MCF 10A (cell line): ENCODE measurements at regions not wholly inside any gene's neighbourhood (a gene's known extent, or its start where the extent isn't known, plus 50 kb on each side); places are given as distances from the start of the nearest gene placed in this dataset.
A peak's percentile ranks its signal among the peaks of the same experiment; 100 is the strongest.

ENCODE experiments used
- BruUV-seq: library from RNA; stranded (reverse); fragments of 400-500 nt; replicated peaks from 2 replicates; lab custom pipeline; 2021; lab: Mats Ljungman, UMichigan
- CTCF ChIA-PET: fragments of 300-600 bp; sonication (Branson Sonifier 250); formaldehyde crosslinking; extraction: SDS; loops from one replicate; lab custom pipeline; 2021; ENCODE audit warnings: antibody characterized with exemption, inconsistent platforms; lab: Yijun Ruan, JAX
- POLR2A ChIA-PET: fragments of 300-600, 350-650 bp; sonication (Branson Sonifier 250); formaldehyde crosslinking; extraction: SDS; loops from one replicate; lab custom pipeline; 2020; ENCODE audit warnings: antibody characterized with exemption, inconsistent platforms; lab: Yijun Ruan, JAX
- DNase-seq: peaks from one replicate; pipeline ENCODE4 v3.0.0-alpha.2; 2018; ENCODE audit not compliant: unreplicated experiment
- H3K27ac Mint-ChIP-seq: one replicate; pipeline ENCODE4 v1.8.0; 2022; ENCODE audit warnings: mild to moderate bottlenecking, low read depth, mixed read lengths; ENCODE audit not compliant: unreplicated experiment
- H3K27me3 Mint-ChIP-seq: one replicate; pipeline ENCODE4 v1.8.0; 2022; ENCODE audit warnings: mixed read lengths; ENCODE audit not compliant: insufficient read depth, unreplicated experiment
- H3K36me3 Mint-ChIP-seq: one replicate; pipeline ENCODE4 v1.8.0; 2022; ENCODE audit warnings: mild to moderate bottlenecking, moderate library complexity, mixed read lengths; ENCODE audit not compliant: insufficient read depth, unreplicated experiment
- H3K4me1 Mint-ChIP-seq: one replicate; pipeline ENCODE4 v1.8.0; 2022; ENCODE audit warnings: mixed read lengths; ENCODE audit not compliant: insufficient read depth, unreplicated experiment
- H3K4me3 Mint-ChIP-seq: one replicate; pipeline ENCODE4 v1.8.0; 2022; ENCODE audit warnings: mild to moderate bottlenecking, moderate library complexity, mixed read lengths; ENCODE audit not compliant: unreplicated experiment
- H3K9me3 Mint-ChIP-seq: one replicate; pipeline ENCODE4 v1.8.0; 2022; ENCODE audit warnings: mixed read lengths; ENCODE audit not compliant: unreplicated experiment
- intact Hi-C: fragments of 100-400 bp; cut with micrococcal nuclease; formaldehyde crosslinking; loops from 2 replicates; pipeline ENCODE4 v1.14.1; 2022
- TF ChIP-seq, protein P1 (sequence below): fragments of 200-600 bp; IDR thresholded peaks from one replicate; pipeline ENCODE4 v1.8.0; 2022; ENCODE audit warnings: antibody characterized with exemption, mild to moderate bottlenecking; ENCODE audit not compliant: unreplicated experiment

DNA sequence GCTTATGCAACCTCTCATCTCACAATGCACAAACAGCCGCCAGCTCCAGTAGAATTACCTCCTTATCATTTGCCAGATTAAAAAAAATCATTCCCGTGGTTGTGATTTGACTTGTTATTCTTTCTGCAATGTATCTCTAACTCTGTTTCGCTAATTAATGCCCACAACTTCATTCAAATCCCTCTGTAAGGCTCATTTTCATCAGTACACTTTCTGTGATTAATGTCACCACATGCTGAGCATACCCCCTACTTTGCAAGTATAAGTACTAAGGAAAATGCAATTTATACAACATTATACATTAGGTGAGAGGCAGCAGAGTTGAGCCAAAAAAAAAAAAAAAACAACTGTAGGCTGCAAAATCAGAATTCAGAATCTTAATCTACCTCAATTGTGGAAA is 166.0 kb downstream of the FSCB start:
- Mint-ChIP-seq H3K4me3 (no peak overlapping the region), H3K4me1 (no peaks in the 10 kb centered on the region), H3K36me3 (no peaks in the 10 kb centered on the region), H3K9me3 (peaks cover 7% of the 10 kb centered on the region), H3K27me3 (no peaks in the 10 kb centered on the region), H3K27ac (no peak overlapping the region)
- DNase-seq: no peak
- POLR2A ChIA-PET: no interaction called here
- CTCF ChIA-PET: no interaction called here
- intact Hi-C loops: no loop called here
- no TSS peak for BruUV-seq
- TF ChIP-seq, protein P1, sequence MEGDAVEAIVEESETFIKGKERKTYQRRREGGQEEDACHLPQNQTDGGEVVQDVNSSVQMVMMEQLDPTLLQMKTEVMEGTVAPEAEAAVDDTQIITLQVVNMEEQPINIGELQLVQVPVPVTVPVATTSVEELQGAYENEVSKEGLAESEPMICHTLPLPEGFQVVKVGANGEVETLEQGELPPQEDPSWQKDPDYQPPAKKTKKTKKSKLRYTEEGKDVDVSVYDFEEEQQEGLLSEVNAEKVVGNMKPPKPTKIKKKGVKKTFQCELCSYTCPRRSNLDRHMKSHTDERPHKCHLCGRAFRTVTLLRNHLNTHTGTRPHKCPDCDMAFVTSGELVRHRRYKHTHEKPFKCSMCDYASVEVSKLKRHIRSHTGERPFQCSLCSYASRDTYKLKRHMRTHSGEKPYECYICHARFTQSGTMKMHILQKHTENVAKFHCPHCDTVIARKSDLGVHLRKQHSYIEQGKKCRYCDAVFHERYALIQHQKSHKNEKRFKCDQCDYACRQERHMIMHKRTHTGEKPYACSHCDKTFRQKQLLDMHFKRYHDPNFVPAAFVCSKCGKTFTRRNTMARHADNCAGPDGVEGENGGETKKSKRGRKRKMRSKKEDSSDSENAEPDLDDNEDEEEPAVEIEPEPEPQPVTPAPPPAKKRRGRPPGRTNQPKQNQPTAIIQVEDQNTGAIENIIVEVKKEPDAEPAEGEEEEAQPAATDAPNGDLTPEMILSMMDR: no peak

- no TSS peak for BruUV-seq
- intact Hi-C loops: no loop called here
Measured at GRCh38 chr14:44339862-44340261, 167.2 kb downstream of the FSCB start.

DNA sequence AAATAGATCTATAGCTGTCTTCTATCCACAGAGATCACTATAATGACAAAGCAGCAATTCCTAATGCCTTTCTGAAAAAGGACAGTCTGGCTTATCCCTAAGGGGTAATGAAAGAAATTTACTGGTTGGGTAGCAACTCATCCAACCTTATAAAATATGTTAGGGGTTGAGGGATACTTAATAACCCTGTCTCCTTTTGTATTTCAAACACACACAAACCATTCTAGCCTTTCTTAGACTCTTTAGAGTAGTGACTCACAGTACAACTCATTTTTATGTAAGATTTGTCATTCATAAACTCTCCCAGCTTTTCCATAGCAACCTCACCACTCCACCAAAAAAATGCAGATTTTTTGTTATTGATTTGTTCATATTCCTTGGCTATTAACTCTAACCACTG is 167.9 kb downstream of the FSCB start:
- Mint-ChIP-seq H3K36me3 (no peaks in the 10 kb centered on the region), H3K9me3 (peaks cover 7% of the 10 kb centered on the region), H3K27me3 (no peaks in the 10 kb centered on the region), H3K4me3 (no peak overlapping the region), H3K27ac (no peak overlapping the region), H3K4me1 (no peaks in the 10 kb centered on the region)
- ChIA-PET CTCF (no interaction called here), POLR2A (interaction anchor here (0.6 kb wide), 1 partner anchor 46 kb away, joined by 3 read pairs; no protein-coding TSS in a partner anchor)
- no TSS peak for BruUV-seq
- DNase-seq: peak; percentile 1
- TF ChIP-seq, protein P1: no peak
- intact Hi-C loops: no loop called here

More at GRCh38 chr14:44339862-44340261, 167.2 kb downstream of the FSCB start:
- POLR2A ChIA-PET: no interaction called here
- Mint-ChIP-seq H3K4me3 (no peak overlapping the region), H3K27ac (no peak overlapping the region), H3K36me3 (no peaks in the 10 kb centered on the region), H3K9me3 (peaks cover 7% of the 10 kb centered on the region), H3K4me1 (no peaks in the 10 kb centered on the region), H3K27me3 (no peaks in the 10 kb centered on the region)
- CTCF ChIA-PET: no interaction called here
- DNase-seq: peak; percentile 1
- TF ChIP-seq, protein P1: no peak

DNA sequence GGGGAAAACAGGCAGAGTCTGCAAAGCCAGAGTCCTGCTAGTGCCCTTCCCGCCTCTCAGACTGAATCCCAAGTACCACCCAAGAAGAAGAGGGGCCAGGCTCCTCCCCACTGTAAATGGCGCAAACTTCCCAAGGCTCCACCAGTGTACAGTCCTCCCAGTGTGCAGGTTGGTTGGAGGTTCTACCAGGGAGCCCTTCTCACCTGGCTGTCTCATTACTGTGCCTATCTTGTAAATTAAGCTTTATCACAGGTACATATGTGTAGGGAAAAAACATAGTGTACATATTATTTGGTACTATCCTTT is 189.7 kb downstream of the FSCB start:
- H3K9me3 Mint-ChIP-seq: peaks cover 6% of the 10 kb centered on the region
- POLR2A ChIA-PET: no interaction called here
- no peak overlapping the region for H3K4me3 Mint-ChIP-seq
- CTCF ChIA-PET: no interaction called here
- TF ChIP-seq, protein P1: no peak
- BruUV-seq: no TSS peak
- peak overlapping the region; percentile 84 for H3K27ac Mint-ChIP-seq
- intact Hi-C loops: no loop called here
- H3K27me3 Mint-ChIP-seq: no peaks in the 10 kb centered on the region
- no peaks in the 10 kb centered on the region for H3K36me3 Mint-ChIP-seq
- DNase-seq: no peak
- H3K4me1 Mint-ChIP-seq: peaks cover 12% of the 10 kb centered on the region
